SH-SY5Y (cell line): ENCODE measurements at regions not wholly inside any gene's neighbourhood (a gene's known extent, or its start where the extent isn't known, plus 50 kb on each side); places are given as distances from the start of the nearest gene placed in this dataset.

ENCODE experiments used
- GATA2 ChIP-seq: IDR thresholded peaks from 2 replicates; pipeline ENCODE4 v1.6.1; 2011; ENCODE audit warnings: mild to moderate bottlenecking, low read depth, low read length
- GATA3 ChIP-seq: IDR thresholded peaks from 2 replicates; pipeline ENCODE4 v1.6.1; 2011; ENCODE audit warnings: low read depth, mild to moderate bottlenecking, low read length, moderate library complexity

DNA sequence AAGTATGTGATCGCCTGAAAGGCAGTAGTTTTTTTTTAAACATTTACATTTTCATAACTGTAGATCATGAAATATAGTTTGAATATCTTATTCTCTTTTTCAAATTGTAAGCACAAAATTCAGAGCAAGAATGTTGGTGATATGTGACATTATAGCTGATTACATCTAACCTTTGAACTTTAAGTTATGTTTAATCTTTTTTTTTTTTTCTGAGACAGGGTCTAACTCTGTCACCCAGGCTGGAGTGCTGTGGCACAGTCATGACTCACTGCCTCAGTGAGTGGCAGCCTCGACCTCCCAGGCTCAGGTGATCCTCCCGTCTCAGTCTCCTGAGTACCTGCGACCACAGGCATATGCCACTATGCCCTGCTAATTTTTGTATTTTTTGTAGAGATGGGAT is 278.7 kb upstream of the NEBL start:
- TF ChIP-seq GATA2, result no peak
- no peak for TF ChIP-seq GATA3
